VCaP (cell line): ENCODE measurements at regions not wholly inside any gene's neighbourhood (a gene's known extent, or its start where the extent isn't known, plus 50 kb on each side); places are given as distances from the start of the nearest gene placed in this dataset.
"Not testable (repeated sequence)": the region's sequence is repeated elsewhere in the genome, so short reads cannot be mapped to it uniquely, and the experiment has no call there.

Experiments
- H3K27ac ChIP-seq: fragments of 450-650 bp; 2 replicates; pipeline ENCODE4 v1.5.1; 2017
- CTCF ChIP-seq: fragments of 450-650 bp; conservative IDR thresholded peaks from 2 replicates; pipeline ENCODE4 v1.5.1; 2017; ENCODE audit warnings: mild to moderate bottlenecking, moderate library complexity

GRCh38 chr4:31458813-31459212 is 738.6 kb downstream of the PCDH7 start:
- no peak overlapping the region for H3K27ac ChIP-seq
- no peak for TF ChIP-seq CTCF

- no peak overlapping the region for H3K27ac ChIP-seq
- no peak for TF ChIP-seq CTCF
Measured at GRCh38 chr4:31461421-31461820, 741.3 kb downstream of the PCDH7 start.

- TF ChIP-seq CTCF = no peak
- no peak overlapping the region for H3K27ac ChIP-seq
Measured at GRCh38 chr4:31467781-31468180, 747.6 kb downstream of the PCDH7 start.

GRCh38 chr4:31474221-31474620 is 754.1 kb downstream of the PCDH7 start:
- no peak overlapping the region for H3K27ac ChIP-seq
- TF ChIP-seq CTCF = no peak

- no peak for TF ChIP-seq CTCF
- no peak overlapping the region for H3K27ac ChIP-seq
Measured at GRCh38 chr4:31482691-31483090, 762.5 kb downstream of the PCDH7 start.

GRCh38 chr4:31499216-31499615 is 779.0 kb downstream of the PCDH7 start:
- H3K27ac ChIP-seq = not testable (repeated sequence)

GRCh38 chr4:31516520-31516919 is 796.4 kb downstream of the PCDH7 start:
- 0 out of 2 replicates have a peak, but pooled peaks have one; percentile 6 for TF ChIP-seq CTCF
- H3K27ac ChIP-seq = no peak overlapping the region

- no peak for TF ChIP-seq CTCF
- H3K27ac ChIP-seq = no peak overlapping the region
Measured at GRCh38 chr4:31518796-31519250, 798.7 kb downstream of the PCDH7 start.
